Cerebellar cortex (tissue), 1 donor: ENCODE measurements at regions not wholly inside any gene's neighbourhood (a gene's known extent, or its start where the extent isn't known, plus 50 kb on each side); places are given as distances from the start of the nearest gene placed in this dataset.
"Not testable (repeated sequence)": the region's sequence is repeated elsewhere in the genome, so short reads cannot be mapped to it uniquely, and the experiment has no call there.

Experiments used
- DNase-seq: peaks from one replicate; pipeline ENCODE4 v3.0.0-alpha.2; 2015; ENCODE audit warnings: low spot score

DNA sequence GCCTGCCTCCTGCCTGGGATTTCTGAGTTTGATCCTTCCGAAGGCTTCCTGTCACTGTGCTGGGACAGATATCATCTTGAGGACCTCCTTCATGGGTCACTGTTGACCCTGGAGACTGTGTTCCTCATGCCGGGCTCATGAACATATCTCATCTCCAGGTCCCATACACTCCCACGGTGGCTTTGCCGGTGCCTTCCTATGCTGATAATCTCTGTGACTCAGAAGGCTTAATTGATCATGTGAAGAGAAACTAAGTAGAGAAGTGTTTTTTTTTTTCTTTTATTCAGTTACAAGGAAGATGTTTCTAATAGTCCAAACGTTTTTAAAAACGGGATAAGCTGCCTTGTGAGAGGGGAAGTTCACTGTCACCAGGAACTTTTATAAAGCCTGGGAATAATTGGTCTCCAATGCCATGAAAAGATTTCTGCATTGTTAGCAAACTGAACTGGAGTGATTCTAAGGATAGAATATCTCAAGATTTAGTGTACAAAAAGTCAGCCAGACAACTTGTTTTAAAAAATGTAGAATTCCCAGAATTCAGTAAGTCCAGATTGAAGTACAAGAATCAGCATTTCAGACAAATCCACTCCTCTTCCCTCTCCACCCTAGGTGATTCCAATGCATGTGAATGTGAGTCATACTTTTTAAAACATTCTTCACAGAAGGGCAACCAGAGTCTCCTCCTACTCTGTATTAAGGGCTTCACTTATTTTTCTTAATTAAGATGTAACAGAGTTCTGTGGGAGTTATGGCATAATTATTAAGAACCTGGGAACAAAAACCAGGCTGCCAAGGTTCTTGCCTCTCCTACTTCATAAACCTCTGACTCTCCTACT is 139.8 kb upstream of the LGR5 start:
- no peak for DNase-seq

DNA sequence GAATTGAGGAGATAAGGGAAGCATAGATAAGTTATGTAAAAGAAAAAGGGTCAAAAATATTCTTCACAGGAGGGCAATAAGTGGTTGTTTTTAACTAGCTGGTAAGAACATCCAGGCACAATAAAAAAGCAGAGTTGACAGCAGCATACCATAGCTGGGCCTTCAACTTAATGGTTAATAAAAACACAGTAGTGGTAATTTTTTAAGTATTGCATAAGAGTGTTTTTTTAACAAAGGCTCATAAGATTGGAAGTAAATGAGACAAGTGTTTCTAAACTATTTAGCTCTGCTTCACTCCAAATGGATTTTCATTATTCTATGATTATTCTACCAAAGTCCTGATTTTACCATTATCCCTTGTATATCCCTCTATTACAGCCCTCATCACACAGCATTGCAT is 140.1 kb upstream of the TSPAN8 start:
- no peak for DNase-seq

DNA sequence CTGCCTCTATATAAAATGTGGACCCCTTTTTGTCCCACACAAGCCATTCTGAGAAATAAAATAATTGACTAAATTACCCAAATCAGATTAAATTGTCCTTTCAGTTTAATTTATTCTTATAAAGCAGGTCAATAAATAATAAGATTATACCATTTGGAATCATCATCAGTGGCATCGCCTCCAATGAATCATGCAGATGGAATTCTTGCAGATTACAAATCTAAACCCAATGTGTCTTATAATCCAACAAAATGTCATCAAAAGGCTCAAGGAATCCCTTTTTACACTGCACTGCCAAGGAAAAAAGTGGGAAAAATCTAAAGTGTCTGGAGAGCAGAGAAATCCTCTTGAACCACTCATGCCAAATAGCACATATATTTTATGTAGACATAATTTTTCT is 138.2 kb upstream of the TSPAN8 start:
- DNase-seq: no peak

DNA sequence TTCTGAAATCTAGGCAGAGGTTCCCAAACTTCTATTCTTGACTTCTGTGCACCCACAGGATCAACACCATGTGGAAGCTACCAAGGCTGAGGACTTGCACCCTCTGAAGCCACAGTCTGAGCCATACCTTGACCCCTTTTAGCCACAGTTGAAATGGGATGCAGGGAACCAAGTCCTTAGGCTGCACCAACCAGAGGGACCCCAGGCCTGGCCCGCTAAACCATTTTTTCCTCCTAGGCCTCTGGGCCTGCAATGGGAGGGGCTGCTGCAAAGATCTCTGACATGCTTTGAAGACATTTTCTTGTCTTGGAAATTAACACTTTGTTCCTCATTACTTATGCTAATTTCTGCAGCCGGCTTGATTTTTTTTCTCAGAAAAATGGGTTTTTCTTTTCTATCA is 133.9 kb upstream of the TSPAN8 start:
- no peak for DNase-seq

DNA sequence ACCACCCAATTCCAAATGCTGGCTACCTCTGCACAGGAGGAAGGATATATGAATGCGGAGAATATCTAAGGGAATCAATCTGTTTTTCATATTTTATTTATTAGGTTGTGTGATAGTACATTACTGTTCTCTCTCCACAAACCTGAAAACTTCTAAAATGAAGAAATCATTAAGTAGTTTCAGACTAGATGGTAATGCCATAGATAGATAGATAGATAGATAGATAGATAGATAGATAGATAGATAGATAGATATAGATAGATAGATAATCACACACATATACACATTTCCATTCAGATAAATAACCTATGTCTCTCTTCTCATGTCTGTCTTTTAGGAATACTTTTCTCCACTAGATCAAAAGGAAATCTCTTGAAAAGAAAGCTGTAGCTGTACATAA is 126.1 kb upstream of the TSPAN8 start:
- DNase-seq: no peak

DNA sequence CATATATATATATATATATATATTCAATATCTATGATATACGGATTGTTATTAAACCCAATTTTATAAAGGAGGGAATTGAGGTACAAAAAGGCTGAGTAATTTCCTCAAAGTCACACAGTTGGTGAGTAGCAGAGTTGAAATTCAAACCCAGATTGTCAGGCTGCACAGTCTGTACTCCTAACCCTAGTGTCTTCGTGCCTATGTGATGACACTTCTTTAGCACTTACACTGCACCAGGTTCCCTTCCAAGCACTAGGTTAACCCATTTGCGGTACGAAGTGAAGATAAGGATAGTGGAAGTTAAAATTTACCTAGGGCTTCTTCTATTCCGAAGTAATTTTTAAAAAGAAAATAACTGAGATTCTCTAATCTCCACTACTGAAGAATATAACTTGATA is 125.1 kb upstream of the TSPAN8 start:
- DNase-seq: no peak

DNA sequence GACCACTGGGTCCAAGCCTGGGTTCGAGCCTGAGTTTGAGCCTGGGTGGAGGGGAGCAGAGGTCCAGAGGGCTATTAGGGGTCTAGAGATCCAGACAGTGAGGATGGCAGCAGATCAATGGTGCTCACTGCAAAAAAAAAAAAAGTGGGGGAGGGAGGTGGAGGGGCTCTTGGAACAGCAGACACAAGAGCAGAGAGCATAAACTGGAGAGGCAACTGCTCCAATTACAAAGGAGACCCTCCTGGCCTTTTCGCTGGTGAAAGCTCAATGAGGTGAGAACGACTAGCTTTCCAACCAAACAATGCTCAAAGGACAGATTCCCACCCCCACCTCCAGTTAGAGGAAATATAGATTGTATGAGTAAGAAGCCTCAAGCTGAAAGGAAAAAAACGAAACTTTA is 124.2 kb upstream of the TSPAN8 start:
- DNase-seq: no peak

DNA sequence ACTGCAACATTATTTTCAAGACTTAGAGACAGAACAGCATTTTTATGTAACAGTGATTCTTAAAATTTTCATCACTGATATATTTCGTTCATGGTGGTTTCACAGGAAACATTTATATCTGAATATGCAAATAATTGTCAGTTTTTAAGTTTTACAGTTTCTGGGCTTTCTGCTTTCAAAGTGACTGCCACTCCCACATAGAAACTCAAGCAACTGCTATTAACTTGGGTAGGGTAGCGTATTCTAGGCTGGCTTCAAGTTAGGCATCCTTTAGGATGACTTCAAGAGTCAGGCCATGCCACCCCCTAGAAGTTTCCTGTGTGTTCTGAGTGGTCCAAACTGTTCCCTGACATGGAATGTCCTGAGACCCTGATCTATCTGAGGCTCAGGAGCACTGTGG is 123.6 kb upstream of the TSPAN8 start:
- no peak for DNase-seq

DNA sequence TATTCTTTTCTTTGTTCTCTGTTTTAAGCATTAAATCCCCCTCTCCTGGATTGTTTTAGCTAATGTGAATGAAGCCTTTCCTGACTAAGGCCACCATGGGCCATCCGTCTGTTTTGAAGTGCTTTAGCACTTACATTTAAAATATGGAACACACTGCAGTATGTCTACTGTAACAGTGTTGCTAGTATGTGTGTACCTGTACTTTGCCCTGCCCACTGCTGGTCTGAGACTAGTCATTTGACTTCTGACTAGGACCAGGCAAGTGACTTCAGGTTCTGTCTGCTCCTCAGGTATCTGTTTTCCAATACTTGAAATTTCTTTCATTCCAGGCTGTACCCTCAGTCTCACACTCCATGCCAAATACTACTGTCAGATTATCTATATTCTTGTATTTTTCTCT is 120.1 kb upstream of the TSPAN8 start:
- DNase-seq: no peak

DNA sequence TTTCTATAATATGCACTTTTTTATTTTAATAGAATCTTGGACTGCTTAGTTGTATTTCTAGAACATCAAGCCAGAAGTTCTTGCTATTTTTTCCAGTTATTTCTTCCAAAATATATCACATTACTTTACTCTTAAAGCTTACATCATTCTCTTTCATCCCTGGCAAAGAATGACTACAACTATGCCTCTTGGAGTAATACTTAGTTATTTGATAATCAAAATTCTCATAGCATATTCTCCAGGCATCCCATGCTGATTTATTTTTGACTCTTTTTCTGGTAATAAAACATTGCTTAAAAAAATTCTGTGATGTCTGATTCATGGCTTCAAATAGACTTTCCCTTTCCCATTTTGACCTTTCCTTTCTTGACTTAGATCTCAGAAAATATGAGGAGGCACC is 118.7 kb upstream of the TSPAN8 start:
- no peak for DNase-seq

DNA sequence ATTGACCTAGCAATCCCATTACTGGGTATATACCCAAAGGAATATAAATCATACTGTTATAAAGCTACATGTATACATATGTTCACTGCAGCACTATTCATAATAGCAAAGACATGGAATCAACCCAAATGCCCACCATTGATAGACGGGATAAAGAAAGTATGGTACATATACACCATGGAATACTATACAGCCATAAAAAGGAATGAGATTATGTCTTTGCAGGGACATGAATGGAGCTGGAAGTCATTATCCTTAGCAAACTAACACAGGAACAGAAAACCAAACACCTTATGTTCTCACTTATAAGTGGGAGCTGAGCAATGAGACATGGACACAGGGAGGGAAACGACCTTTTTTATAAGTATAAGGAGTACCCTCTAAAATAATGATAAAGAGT is 113.0 kb upstream of the TSPAN8 start:
- not testable (repeated sequence) for DNase-seq

DNA sequence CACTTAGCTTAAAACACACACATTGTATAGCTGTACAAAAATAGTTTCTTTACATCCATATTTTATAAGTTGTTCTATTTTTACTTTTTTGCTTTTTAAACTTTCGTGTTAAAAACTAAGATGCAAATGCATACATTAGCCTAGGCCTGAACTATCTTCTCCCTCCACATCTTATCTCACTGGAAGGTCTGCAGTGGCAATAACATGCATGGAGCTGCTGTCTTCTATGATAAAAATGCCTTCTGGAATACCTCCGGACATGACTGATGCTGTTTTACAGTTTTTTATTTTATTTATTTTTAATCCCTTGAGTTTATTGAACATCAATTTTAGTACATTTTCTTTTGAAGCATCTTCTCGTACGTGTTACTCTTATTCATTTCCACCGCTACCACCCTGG is 112.3 kb upstream of the TSPAN8 start:
- no peak for DNase-seq

DNA sequence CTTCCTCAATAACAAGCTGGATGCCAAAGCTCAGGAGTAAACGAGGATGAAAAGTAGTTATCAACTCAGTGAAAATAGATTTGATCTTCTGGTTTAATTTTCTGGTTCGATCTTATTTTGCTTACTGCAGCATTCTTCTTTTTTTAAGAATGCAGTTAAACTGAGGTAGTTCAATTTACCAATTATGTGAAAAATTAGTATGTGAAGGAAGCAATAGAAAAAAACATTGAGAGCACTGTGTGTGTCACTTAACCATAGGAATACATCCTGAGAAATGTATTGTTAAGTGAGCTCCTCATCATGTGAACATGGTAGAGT is 111.4 kb upstream of the TSPAN8 start:
- DNase-seq: no peak

DNA sequence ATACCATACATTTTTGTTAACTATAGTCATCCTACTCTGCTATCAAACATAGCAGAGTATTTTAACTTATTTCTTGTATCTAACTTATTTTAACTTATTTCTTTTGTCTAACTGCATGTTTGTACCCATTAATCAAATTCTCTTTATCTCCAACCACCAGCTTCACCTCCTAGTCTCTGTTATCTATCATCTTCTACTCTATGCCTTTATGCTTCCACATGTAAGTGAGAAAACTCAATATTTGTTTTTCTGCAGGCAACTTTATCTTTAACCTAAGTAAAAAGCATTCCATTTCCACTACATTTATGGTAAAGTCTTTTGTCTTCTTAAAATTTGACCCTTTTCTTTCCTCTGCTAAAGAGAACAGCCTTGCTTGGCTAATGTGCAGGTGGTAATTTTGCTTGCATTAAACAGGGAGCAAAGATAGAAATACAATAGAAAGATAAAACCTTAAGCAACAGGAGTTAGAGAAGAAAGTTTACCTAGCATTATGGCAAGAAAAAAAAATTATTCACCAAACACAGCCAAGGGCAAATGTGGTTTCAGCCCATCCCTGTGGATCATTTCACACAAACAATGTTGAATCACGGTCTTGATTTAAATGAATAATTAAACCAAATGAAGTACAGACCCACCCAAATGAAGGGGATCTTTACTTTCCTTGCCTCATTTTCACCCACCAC is 110.9 kb upstream of the TSPAN8 start:
- DNase-seq: no peak

DNA sequence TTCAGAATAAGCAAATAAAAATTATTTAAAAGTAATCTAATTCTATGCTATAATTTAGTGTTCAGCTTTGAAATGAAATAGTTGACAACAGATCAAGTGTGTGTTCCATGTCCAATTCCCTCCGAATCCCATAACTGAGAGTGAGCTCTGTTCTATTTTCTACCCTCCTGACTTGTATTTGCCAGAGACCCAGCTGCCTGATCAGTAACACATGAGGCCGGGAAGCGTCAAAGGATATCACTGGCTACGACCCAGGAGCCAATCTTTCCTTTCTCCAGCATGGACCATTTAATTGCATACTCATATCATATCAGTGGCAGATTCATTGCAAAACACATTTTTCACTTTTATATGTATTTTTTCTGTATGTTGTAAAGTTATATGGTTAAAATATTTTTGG is 108.8 kb upstream of the TSPAN8 start:
- DNase-seq: no peak

DNA sequence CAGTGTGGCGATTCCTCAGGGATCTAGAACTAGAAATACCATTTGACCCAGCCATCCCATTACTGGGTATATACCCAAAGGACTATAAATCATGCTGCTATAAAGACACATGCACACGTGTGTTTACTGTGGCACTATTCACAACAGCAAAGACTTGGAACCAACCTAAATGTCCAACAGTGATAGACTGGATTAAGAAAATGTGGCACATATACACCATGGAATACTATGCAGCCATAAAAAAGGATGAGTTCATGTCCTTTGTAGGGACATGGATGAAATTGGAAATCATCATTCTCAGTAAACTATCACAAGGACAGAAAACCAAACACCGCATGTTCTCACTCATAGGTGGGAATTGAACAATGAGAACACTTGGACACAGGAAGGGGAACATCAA is 107.9 kb upstream of the TSPAN8 start:
- DNase-seq: not testable (repeated sequence)

DNA sequence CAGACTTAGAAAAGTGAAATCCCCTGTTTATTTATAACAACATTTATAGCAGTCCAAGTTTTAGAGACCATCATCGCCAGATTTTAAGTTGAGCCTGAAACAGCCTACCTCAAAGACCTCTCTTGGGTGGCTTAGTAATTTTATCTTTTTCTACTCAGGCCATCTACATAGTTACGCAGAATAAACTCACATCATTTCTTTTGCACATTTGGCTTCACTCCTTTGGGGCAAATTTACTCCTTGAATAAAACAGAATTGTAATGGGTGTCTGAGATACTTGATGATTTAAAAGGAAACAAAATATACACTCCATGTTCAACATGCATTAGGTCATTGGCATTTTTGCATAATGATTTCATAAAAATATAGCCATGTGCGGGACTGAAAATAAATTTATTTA is 104.7 kb upstream of the TSPAN8 start:
- no peak for DNase-seq

DNA sequence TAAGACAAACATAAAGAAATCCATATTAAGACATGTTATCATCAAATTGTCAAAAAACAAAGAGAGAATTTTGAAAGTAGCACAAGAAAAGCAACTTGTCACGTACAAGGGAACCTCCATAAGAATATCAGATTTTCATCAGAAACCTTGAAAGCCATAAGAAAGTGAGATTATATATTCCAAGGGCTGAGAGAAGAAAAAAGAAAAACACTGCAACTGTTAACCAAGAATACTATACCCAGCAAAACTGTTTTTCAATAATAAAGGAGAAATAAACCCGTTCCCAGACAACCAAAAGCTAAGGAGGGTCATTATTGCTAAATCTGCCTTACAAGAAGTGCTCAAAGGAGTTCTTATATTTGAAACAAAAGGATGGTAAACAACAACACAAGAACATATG is 94.7 kb upstream of the TSPAN8 start:
- DNase-seq: no peak

DNA sequence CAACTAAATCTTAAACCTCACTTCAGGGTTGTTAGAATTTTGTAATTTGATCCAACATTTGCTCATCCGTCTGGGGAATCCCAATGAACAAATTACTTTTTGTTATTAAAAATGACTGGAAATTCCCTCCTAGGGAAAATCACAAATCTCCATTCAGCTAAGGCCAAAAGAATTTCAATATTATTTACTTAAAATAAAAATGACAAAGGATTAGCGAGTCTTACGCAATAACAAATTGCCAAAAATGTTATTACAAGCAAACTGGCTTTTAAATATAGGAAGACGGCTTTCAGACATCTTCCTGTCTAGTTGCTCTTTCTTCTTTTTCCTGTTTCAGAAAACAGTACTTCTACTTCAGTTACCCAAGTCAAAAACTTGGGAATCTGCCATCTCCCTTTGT is 92.4 kb upstream of the TSPAN8 start:
- DNase-seq: no peak

DNA sequence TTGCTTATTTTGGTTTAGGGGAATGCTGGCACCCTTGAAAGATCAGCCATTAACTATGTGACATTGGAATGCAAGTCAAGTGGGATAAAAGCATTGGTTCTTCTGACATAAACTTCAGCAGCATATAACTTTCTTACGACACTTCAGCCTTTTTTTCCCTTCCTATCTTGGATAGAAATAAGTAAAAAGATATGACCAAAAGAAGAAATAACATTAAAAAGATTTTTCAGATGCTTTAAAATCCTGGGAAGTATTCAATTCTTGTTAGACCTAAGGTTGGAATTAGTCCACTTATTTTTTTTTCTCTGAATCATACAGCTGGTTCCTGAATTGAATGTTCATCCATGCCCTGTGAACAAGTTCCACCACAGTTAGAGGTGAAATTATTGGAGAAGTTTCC is 85.6 kb upstream of the TSPAN8 start:
- no peak for DNase-seq

DNA sequence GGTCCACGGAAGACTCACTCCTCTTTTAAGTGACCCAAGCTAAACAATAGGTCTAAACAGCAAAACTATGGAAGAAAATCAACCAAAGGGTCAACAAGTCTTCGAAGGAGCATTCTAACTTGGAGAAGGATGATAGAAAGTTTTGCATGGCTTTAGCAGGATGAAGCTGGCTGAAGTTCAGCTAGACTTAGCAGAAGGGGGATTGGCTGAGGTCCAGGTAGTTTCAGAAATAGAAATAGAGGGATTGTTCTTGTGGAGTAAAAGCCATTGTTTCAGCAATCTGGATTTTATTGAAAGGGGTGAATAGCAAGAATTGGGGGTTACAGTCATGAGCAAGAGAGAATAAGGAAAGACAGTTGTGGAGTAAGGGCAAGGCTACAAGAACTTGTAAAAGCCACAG is 84.7 kb upstream of the TSPAN8 start:
- no peak for DNase-seq

DNA sequence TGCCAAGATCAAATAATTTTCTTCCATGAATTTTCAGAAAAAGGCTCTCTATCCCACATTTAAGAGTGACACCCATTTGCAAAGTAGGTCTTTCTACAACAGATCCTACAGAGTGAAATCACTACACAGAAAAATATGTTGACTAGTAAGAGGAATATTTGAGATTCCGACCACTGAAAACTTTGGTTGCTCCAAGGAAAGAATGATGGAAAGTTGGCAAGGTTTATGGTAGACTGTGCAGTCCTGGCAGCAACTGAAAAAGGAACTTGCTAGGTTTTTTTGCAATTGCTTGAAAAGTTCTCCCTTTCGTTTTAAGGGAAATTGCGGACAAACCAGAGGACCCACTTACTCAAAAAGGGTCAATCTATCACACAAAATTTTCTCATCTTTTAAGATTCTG is 83.1 kb upstream of the TSPAN8 start:
- DNase-seq: no peak

DNA sequence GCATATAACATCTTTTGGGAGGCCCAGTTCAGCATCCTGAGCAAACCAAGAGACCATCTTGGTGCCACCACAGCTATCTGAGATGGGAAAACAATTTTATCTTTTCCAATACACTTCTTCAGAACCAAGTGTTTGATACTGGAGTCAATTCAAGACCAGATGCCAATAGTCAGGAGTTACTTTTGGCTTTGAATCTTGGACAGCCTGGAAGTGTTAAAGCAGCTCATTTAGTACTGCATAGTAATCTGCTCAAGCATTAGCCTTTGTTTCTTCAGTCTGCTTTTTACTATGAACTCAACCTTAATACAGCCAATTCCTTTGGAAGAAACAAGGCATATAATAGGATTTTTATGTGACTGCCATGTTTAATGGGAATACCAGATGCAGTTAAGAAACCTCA is 81.9 kb upstream of the TSPAN8 start:
- DNase-seq: no peak

DNA sequence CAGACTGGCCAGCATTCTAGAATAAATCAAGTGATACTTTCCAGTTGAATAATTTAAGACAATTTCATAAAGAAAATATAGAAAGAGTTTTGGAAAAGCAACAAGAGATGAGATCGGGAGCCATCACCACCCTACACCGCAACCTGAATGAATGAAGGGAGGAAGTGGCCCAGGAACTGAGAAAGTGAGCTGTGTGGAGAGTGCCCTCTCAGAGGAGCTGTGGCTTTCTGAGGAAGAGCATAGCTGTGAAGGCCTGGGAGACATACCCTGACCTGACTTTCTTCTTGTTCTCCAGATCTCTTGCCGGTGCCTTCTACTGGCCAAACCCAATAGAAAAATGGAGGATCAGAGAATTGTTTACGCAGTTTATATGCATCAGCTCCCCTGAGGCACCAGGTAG is 79.3 kb upstream of the TSPAN8 start:
- no peak for DNase-seq
